ENCODE measurements at regions not wholly inside any gene's neighbourhood (a gene's known extent, or its start where the extent isn't known, plus 50 kb on each side); places are given as distances from the start of the nearest gene placed in this dataset.
"Not testable (repeated sequence)": the region's sequence is repeated elsewhere in the genome, so short reads cannot be mapped to it uniquely, and the experiment has no call there.

DNA sequence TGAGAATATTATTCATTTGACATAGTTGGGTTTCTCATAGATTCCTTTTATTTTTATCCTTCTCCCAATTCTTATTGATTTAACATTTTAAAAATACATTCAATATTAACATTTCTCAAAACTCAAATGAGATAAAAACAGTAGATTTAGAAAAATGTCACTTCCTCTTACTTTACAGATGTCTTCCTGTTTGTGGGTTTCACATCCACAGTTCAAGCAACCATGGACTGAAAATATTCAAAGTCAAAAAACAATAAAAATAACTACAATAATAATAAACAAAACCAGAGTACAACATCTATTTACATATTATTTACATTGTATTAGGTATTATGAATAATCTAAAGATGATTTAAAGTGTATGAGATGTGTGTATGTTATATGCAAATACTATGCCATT, 111.3 kb upstream of the SLC16A7 start:
- TF ChIP-seq, protein P1, sequence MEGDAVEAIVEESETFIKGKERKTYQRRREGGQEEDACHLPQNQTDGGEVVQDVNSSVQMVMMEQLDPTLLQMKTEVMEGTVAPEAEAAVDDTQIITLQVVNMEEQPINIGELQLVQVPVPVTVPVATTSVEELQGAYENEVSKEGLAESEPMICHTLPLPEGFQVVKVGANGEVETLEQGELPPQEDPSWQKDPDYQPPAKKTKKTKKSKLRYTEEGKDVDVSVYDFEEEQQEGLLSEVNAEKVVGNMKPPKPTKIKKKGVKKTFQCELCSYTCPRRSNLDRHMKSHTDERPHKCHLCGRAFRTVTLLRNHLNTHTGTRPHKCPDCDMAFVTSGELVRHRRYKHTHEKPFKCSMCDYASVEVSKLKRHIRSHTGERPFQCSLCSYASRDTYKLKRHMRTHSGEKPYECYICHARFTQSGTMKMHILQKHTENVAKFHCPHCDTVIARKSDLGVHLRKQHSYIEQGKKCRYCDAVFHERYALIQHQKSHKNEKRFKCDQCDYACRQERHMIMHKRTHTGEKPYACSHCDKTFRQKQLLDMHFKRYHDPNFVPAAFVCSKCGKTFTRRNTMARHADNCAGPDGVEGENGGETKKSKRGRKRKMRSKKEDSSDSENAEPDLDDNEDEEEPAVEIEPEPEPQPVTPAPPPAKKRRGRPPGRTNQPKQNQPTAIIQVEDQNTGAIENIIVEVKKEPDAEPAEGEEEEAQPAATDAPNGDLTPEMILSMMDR (IDR thresholded peaks at IDR 0.05; ENCODE audit: borderline replicate concordance, control extremely low read depth, extremely low read depth, insufficient read depth, missing control alignments), result no peak
- no peak for DNase-seq (ENCODE audit: low spot score)

DNA sequence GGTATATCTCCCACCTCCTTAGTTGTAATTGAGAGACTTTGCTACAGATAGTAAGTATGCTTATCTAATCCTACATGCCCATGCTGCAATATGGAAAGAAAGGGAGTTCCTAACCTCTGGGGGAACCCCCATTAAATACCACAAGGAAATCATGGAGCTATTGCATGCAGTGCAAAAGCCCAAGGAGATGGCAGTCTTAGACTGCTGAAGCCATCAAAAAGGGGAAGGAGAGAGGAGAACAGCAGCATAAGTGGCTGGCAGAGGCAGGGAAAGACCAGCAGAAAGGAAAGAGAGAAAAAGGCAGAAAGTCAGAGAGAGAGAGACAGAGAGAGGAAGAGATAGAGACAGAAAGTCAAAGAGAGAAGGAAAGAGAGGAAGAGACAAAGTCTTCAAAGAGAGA, 121.6 kb upstream of the SLC16A7 start:
- DNase-seq (ENCODE audit: low spot score); in situ Hi-C loops (cut with MboI; ENCODE audit: low sequenced_read_pairs, unreplicated experiment): not testable (repeated sequence)

More for the DNA sequence above, 111.3 kb upstream of the SLC16A7 start:
- in situ Hi-C loops (cut with MboI; ENCODE audit: low sequenced_read_pairs, unreplicated experiment), result no loop called here

DNA sequence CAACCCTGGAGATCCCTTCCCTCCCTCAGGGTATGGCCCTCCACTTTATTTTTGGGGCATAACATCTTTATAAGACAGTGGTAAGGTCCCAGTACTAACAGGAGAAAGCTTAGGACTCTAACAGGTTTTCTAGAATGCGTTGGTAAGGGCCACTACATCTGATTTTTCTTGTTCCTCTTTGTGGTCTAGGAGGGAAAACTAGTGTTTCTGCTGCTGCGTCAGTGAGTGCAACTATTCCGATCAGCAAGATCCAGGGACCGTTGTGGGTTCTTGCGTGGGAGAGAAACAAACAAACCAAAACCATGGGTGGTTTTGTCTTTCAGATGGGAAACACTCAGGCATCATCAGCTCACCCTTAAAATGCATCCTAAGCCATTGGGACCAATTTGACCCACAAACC, 123.6 kb upstream of the SLC16A7 start:
- TF ChIP-seq, protein P1 (IDR thresholded peaks at IDR 0.05; ENCODE audit: borderline replicate concordance, control extremely low read depth, extremely low read depth, insufficient read depth, missing control alignments), result no peak
- in situ Hi-C loops (cut with MboI; ENCODE audit: low sequenced_read_pairs, unreplicated experiment), result no loop called here
- no peak for DNase-seq (ENCODE audit: low spot score)

DNA sequence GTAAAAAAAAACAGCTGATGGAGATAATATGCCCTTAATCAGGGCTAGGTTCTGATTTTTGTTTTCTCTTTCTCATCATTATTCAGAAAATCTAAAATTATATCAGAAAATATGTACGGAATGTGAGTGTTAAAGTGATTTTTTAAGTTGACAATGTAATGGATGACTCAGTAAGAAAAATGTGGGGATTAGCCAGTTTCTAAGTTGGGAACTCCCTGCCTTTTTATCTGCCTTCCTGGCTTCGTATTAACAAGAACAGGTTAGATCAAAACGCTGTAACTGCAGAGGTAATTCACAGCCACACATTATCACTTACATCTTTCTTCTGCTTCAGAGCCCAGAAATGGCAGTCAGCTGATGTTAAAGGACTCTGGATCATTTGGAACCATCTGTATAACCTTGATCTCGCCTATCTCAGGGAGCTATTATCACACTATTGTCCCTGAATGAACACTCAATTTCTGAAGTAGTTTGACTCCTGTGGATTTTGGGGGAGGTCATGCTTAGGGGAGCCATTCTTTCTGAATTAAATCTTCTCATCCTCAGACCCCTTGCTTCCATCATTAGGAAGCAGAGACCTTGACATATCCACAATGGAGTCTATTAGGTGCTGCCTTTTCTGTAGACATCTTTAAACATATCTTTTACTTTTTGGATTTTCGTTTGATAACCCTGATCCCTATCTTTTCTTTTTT, 135.7 kb upstream of the SLC16A7 start:
- TF ChIP-seq, protein P1 (IDR thresholded peaks at IDR 0.05; ENCODE audit: borderline replicate concordance, control extremely low read depth, extremely low read depth, insufficient read depth, missing control alignments), result no peak
- in situ Hi-C loops (cut with MboI; ENCODE audit: low sequenced_read_pairs, unreplicated experiment), result no loop called here
- DNase-seq (ENCODE audit: low spot score), result no peak

DNA sequence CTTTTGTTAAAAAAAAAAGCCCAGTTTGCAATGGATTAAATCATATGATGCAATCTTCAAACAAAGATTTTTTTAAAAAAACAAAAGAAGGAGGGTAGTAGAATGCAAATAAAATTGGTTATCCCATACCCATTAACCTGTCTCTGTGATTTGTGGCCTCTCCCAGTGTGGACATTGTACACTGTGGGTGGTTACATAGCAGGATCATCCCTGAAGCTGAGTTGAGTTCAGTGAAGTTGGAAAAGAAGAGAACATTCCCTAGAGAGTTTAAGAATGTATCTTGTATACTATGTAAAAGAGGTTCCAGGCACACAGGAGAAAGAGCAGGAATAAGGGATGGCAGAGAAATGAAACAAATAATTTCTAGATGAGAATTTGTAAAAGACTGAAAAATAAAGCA, 142.4 kb upstream of the SLC16A7 start:
- no peak for DNase-seq (ENCODE audit: low spot score)
- in situ Hi-C loops (cut with MboI; ENCODE audit: low sequenced_read_pairs, unreplicated experiment), result no loop called here
- TF ChIP-seq, protein P1 (IDR thresholded peaks at IDR 0.05; ENCODE audit: borderline replicate concordance, control extremely low read depth, extremely low read depth, insufficient read depth, missing control alignments), result no peak

DNA sequence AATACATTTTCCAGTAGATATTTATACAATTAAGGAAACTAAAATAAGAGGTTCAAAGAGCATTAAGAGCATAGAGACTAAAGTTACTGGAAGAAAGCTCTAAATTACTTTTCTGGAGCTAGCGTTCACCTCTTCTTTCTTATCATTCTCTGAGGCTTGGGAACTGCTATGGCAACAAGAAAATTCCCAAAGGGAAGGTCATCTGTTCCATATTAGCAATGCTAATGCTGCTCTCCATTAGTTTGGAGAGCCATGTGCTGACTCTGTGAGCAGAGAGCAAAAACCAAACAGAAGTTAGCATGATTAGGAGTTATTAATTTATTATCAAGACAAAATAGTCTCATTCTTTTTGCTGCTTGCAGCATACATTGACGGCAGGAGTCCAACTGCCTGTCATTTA, 143.1 kb upstream of the SLC16A7 start:
- TF ChIP-seq, protein P1 (IDR thresholded peaks at IDR 0.05; ENCODE audit: borderline replicate concordance, control extremely low read depth, extremely low read depth, insufficient read depth, missing control alignments), result no peak
- in situ Hi-C loops (cut with MboI; ENCODE audit: low sequenced_read_pairs, unreplicated experiment), result no loop called here
- DNase-seq (ENCODE audit: low spot score), result no peak

DNA sequence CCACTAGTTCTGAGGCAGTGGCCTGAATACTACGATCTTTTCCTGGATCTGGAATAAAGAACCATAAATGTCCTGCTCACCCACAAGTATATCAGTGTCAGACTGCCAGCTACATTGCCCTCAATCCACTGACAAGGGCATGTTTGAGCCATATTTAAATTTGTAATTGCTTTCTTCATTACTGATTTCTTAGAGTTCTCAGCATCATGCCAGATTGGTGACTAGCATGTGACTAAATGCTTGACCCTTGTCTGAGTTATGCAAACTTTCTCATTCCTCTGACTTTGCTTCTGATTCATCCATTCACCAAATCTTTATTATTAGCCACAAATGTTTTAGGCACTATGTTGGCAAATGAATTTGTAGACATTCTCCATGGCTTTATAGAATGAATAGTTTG, 143.6 kb upstream of the SLC16A7 start:
- in situ Hi-C loops (cut with MboI; ENCODE audit: low sequenced_read_pairs, unreplicated experiment), result no loop called here
- TF ChIP-seq, protein P1 (IDR thresholded peaks at IDR 0.05; ENCODE audit: borderline replicate concordance, control extremely low read depth, extremely low read depth, insufficient read depth, missing control alignments), result no peak
- no peak for DNase-seq (ENCODE audit: low spot score)
